GM19455 (cell line): ENCODE measurements at regions not wholly inside any gene's neighbourhood (a gene's known extent, or its start where the extent isn't known, plus 50 kb on each side); places are given as distances from the start of the nearest gene placed in this dataset.
"Not testable (repeated sequence)": the region's sequence is repeated elsewhere in the genome, so short reads cannot be mapped to it uniquely, and the experiment has no call there.

Experiments used
- ATAC-seq: cut with Tn5 transposase; IDR thresholded peaks from one replicate; pipeline ENCODE4 v1.9.1; 2021; ENCODE audit not compliant: unreplicated experiment

DNA sequence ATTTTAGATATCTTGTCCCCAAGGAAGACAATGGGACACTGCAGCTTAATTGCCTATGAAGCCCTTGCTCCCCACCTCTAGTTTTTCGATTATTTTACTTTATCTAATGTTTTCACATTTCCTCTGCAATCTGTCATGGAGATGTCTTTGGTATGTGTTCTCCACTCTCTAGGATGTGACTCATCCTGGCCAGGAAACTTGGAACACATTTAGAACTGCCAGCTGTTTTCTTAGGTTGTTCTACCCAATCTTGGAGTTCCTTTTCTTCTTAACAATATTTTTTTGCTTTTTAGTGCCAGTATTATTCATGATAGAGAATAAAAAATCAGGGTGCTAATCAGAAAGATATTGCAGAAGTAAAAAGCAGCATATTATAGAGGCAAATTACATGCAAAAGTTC lies 101.7 kb upstream of the CLEC14A start:
- no peak for ATAC-seq

DNA sequence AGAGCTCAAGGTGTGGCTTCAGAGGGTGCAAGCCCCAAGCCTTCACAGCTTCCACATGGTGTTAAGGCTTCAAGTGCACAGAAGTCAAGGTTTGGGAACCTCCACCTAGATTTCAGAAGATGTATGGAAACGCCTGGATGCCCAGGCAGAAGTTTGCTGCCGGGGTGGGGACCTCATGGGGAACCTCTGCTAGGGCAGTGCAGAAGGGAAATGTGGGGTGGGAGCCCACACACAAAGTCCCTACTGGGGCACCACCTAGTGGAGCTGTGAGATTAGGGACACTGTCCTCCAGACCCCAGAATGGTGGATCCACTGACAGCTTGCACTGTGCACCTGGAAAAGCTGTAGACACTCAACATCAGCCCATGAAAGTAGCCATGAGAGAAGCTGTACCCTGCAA lies 99.6 kb upstream of the CLEC14A start:
- ATAC-seq: not testable (repeated sequence)

DNA sequence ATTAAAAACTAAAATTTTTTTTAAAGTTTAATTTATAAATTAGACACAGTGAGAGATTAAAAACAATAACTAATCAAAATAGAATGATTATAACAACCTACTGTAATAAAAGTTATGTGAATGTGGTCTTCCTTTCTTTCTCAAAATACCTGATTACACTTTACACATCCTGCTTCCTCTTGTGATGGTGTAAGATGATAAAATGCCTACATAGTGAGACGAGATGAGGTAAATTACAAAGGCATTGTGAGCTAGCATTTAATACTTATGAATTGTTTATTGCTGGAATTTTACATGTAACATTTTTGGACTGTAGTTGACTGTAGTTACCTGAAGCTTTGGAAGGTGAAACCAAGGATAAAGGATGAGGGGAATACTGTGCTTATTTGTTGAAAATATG lies 94.2 kb upstream of the CLEC14A start:
- no peak for ATAC-seq

DNA sequence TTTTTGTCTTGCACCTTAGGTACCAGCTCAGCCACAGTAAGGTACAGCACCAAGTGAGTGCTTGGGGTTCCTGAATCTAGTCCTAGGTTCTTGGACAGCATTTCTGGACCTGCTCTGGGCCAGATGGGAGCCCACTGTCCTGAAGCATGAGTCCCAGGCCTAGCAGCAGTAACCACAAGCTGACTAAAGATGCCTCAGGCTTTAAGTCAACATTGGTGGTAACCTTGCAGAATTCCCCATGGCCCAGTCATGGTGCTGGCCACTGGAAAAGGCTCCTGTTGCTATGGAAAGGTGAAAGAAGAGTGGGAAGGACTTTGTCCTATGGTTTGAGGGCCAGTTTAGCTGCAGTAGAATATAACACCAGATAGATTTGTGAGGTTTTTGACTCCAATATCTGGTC lies 86.9 kb upstream of the CLEC14A start:
- ATAC-seq: no peak

DNA sequence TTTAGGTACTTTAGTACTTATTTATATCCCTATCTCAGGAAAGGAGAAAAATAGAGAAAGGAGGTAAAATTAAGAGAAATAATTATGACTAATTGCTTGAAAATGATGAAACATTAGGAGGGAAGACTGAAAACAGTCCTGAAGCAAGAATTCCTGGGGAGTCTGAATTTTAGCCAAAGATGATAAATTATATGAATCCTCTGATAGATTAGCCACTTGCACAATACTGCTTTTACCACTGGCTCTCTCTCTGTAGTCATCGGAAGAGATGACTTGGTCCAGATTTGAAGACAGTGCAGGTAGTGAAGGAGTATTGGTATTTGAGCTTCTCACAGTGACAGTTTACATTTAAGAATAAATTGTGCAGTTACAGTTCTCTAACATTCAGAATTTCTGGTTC lies 83.8 kb upstream of the CLEC14A start:
- ATAC-seq: no peak

DNA sequence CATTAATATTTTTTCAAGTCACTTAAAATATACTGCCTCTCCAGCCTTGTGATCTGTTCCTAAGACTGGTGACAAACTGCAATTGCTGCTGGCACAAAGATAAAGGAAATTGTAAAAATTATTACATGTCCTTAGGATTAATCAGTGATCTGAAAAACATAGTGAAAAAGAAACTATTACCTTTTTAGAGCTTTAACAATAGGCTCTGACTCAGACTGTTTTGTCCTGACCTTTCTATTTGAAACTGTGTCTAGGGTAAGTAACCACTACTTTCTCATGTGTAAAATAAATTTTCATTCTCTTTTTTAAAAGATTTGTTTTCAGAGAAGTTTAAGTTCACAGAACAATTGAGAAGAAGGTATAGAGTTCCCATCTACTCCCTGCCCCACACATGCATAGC lies 80.4 kb upstream of the CLEC14A start:
- ATAC-seq: no peak

DNA sequence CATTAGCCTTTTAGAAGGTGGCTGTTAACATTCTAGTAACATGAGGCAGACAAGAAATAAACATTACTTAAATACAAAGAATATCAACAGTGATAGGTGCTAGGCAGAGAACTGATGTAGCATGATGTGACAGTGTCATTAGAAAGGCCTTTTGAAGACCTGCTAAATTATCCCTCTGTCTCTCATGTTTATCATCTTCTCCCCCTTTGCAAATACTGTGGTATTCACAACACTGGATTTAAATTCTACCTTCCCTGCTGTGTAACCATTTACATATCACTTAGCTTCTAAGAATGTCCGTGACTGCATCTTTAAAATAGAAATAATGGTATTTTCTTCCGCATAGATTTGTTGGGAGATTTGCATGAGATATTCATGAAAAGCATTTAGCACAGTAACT lies 74.4 kb upstream of the CLEC14A start:
- no peak for ATAC-seq

DNA sequence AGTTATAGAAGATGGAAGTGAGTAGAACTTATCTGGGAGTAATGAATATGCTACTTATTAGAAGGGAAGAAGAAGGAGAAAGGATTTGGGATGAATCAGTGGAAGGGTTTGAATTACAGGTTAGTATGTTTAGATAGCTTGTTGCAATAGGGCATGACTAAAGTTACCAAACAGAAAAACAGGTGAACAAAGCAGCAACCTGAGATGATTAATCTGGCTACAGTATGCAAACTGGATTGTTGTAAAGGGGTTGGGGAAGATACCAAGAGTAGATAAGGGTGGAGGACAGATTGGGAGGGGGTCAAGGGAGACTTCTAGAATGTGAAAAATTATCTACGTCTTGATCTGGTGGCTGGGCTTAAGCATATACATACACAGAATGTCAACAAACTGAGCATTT lies 73.4 kb upstream of the CLEC14A start:
- no peak for ATAC-seq

DNA sequence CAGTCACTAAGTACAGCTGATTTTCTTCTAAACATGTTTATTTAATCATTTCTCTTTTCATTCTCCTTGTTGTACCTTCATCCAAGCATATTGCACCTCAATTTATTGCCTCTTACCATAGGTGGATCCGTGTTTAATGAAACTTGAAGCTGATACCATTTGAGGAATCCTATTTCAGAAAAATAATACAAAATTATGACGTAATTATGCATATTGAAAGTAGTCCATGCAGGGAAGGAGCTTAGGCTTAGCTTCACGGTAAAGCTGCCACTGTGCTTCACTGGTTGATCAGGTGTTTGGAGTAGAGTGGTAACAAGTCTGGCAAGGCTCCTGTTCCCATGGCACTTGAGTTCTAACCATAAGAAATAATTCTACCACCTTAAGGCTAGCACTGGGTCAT lies 61.0 kb upstream of the CLEC14A start:
- ATAC-seq: no peak

DNA sequence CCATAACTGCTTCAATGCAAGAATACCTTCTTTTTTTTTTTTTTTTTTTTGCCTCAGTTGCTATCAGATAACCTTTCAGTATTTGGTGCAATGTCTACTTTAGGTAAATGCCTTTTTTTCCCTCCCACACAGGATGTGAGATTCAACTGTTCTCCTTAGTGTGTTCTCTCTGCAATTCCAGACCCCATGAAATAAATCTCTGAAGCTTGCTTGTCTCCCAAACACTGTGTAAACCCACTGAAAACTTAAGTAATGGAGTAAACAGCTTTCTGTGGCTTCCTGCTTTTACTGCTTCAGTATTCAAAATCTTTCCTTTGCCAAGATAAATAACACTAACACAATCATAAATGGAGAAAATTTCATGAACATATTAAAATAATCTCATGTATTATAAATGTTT lies 55.8 kb upstream of the CLEC14A start:
- no peak for ATAC-seq

DNA sequence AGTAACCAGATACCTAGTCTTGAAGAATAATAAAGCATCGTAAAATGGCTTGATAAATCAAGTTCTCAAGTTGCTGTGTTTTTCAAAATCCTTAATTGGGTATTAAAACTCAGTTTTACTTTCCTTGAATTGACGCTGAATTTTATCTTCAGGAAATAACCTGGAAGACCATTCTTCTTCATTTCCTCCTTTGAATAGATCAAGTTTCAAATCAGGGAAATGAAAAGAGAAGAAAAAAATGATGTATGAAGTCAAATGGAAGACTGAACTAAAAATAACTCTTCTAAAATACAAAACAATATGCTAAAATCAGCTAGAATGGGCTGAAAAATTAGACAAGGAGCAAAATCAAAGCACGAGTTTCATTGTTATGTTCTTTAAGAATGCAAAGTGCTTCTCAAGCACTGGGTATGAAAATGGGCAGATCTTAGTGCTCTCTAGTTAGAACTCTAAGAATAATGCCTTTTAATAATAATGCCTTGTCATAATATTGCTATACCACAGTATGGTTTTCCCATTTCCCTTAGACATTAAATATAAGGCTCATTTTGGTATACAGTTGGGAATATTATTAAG lies 54.6 kb upstream of the CLEC14A start:
- no peak for ATAC-seq

DNA sequence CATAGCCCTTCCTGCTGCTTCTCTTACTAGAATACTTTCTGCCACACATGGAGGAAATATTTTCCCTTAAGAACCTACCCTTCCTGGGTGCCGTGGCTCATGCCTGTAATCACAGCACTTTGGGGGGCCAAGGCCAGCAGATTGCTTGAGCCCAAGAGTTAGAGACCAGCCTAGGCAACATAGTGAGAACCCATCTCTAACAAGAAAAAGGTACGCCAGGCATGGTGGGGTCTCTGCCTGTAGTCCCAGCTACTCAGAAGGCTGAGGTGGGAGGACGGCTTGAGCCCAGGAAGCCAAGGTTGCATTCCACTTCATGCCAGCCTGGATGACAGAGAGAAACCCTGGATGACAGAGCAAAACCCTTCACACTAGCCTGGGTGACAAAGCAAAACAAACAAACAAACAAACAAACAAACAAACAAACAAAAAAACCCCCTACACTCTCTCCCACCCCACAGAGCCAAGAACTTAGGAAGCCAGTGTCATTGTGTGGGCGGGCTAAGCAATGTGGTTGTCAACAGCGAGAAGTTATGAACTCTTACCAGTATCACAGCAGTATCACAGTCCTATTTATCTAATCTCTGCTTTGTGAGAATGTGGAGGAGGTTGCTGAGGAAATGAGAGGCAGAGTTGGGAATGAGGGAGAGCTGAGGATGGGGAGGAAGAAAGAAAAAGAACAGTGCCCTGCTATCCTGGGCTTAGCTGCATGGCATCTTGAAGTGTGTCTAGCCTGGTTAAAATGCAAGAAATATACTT lies 53.8 kb upstream of the CLEC14A start:
- no peak for ATAC-seq
